ENCODE measurements at regions not wholly inside any gene's neighbourhood (a gene's known extent, or its start where the extent isn't known, plus 50 kb on each side); places are given as distances from the start of the nearest gene placed in this dataset.

DNA sequence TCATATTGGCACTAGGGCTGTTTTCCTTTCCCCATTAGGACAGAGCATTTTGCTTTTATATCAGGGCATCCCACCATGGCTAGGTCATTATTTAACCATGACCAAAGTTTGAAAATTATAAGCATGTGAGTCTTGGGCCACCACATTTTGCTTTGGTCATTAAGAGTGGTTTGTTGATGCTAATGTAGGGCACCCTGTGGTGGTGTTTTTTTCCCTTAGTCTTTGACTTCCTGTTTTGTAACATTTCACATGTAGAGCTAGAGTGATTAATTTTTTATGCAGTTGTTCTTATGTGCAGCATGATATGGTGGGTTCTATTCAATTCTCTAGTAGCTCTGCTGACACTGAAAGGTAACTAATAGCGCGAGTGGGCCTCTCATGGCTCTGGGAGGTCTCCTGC, 249.6 kb upstream of the ROBO1 start:
- no peak for DNase-seq (ENCODE audit: extremely low read depth, insufficient read length)
- H3K4me3 ChIP-seq (replicated peaks; ENCODE audit: low read depth, low read length) = no peak overlapping the region
- no peaks in the 10 kb centered on the region for H3K36me3 ChIP-seq (ENCODE audit: control insufficient read depth, insufficient read depth, low read length)
- TF ChIP-seq CTCF (IDR thresholded peaks at IDR 0.05; ENCODE audit: insufficient read depth, low read length, poor library complexity, severe bottlenecking) = no peak
- H3K27me3 ChIP-seq (replicated peaks; ENCODE audit: control insufficient read depth, insufficient read depth, low read length) = no peaks in the 10 kb centered on the region

GRCh38 chr3:80014576-80014975, 246.8 kb upstream of the ROBO1 start:
- Histone ChIP-seq H3K36me3 (ENCODE audit: control insufficient read depth, insufficient read depth, low read length) (no peaks in the 10 kb centered on the region), H3K27me3 (replicated peaks; ENCODE audit: control insufficient read depth, insufficient read depth, low read length) (no peaks in the 10 kb centered on the region), H3K4me3 (replicated peaks; ENCODE audit: low read depth, low read length) (no peak overlapping the region)
- no peak for TF ChIP-seq CTCF (IDR thresholded peaks at IDR 0.05; ENCODE audit: insufficient read depth, low read length, poor library complexity, severe bottlenecking)
- DNase-seq (ENCODE audit: extremely low read depth, insufficient read length) = no peak

- Histone ChIP-seq H3K4me3 (replicated peaks; ENCODE audit: low read depth, low read length) (no peak overlapping the region), H3K27me3 (replicated peaks; ENCODE audit: control insufficient read depth, insufficient read depth, low read length) (no peaks in the 10 kb centered on the region), H3K36me3 (ENCODE audit: control insufficient read depth, insufficient read depth, low read length) (no peaks in the 10 kb centered on the region)
- TF ChIP-seq CTCF (IDR thresholded peaks at IDR 0.05; ENCODE audit: insufficient read depth, low read length, poor library complexity, severe bottlenecking) = no peak
- DNase-seq (ENCODE audit: extremely low read depth, insufficient read length) = no peak
Observed at GRCh38 chr3:80010021-80010571, 242.3 kb upstream of the ROBO1 start.

DNA sequence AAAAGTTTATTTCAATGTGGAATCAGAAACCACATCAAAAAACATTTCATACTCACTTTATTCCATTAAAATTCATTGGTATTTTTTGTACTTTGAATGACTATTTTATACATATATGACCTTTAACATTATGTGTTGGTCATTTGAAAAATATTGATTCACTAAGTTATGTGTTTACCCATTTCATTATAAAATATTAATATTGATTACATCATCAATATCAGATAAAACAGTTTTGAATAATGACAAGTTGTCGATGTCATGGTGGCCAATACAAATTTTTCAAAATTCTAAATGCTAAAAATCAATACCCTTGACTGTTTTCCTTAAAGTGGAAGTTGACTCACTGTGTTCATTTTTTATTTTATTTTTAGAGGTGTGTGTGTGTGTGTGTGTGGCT, 239.7 kb upstream of the ROBO1 start:
- no peak for DNase-seq (ENCODE audit: extremely low read depth, insufficient read length)
- no peak overlapping the region for H3K4me3 ChIP-seq (replicated peaks; ENCODE audit: low read depth, low read length)
- H3K27me3 ChIP-seq (replicated peaks; ENCODE audit: control insufficient read depth, insufficient read depth, low read length) = no peaks in the 10 kb centered on the region
- no peaks in the 10 kb centered on the region for H3K36me3 ChIP-seq (ENCODE audit: control insufficient read depth, insufficient read depth, low read length)
- TF ChIP-seq CTCF (IDR thresholded peaks at IDR 0.05; ENCODE audit: insufficient read depth, low read length, poor library complexity, severe bottlenecking) = no peak

GRCh38 chr3:80006315-80006714, 238.5 kb upstream of the ROBO1 start:
- Histone ChIP-seq H3K36me3 (ENCODE audit: control insufficient read depth, insufficient read depth, low read length) (no peaks in the 10 kb centered on the region), H3K4me3 (replicated peaks; ENCODE audit: low read depth, low read length) (no peak overlapping the region), H3K27me3 (replicated peaks; ENCODE audit: control insufficient read depth, insufficient read depth, low read length) (no peaks in the 10 kb centered on the region)
- TF ChIP-seq CTCF (IDR thresholded peaks at IDR 0.05; ENCODE audit: insufficient read depth, low read length, poor library complexity, severe bottlenecking) = no peak
- DNase-seq (ENCODE audit: extremely low read depth, insufficient read length) = no peak

DNA sequence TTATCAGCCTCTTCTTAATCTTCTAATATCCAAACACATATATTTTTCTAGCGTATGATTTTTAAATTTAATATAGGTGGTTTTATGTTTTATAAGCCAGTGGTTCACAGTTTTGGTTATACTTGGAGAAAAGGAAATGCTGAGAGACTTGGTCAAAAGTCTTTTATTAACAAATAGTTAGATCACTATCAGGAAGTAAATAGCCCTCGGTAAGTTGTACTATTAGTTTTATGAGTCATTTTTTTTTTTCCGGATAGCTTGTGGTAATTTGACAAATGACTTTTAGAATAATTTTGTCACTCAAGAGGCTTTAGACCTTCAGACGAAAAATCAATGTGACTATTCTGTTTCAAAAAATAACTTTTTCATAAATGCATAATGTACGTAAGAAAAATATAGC, 232.2 kb upstream of the ROBO1 start:
- no peak for TF ChIP-seq CTCF (IDR thresholded peaks at IDR 0.05; ENCODE audit: insufficient read depth, low read length, poor library complexity, severe bottlenecking)
- Histone ChIP-seq H3K36me3 (ENCODE audit: control insufficient read depth, insufficient read depth, low read length) (no peaks in the 10 kb centered on the region), H3K27me3 (replicated peaks; ENCODE audit: control insufficient read depth, insufficient read depth, low read length) (no peaks in the 10 kb centered on the region), H3K4me3 (replicated peaks; ENCODE audit: low read depth, low read length) (no peak overlapping the region)
- no peak for DNase-seq (ENCODE audit: extremely low read depth, insufficient read length)

Data from GM06990 (cell line).